ENCODE measurements at regions not wholly inside any gene's neighbourhood (a gene's known extent, or its start where the extent isn't known, plus 50 kb on each side); places are given as distances from the start of the nearest gene placed in this dataset.

DNA sequence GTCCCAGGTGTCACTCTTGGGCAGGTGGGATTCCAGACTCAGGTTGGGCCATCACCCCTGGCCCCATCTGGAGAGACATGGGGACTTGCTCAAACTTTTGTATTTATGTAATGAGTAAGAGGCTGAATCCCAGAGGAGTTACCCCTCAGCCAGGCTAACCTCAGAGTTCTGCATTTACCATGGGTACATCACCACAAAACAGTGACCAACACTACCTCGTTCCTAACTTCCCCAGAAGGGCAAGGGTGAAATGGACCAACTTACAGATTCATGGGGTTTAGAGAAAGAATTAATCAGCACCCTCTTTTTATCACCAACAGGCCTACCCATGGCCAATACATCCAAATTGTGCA, 259.9 kb upstream of the MARCKS start:
- TF ChIP-seq EZH2 (IDR thresholded peaks at IDR 0.05) (no peak), POLR2AphosphoS5 (IDR thresholded peaks at IDR 0.05; ENCODE audit: borderline replicate concordance, low read depth, low read length) (no peak)

Measured in SK-N-MC (cell line).